GM20000 (cell line): ENCODE measurements at regions not wholly inside any gene's neighbourhood (a gene's known extent, or its start where the extent isn't known, plus 50 kb on each side); places are given as distances from the start of the nearest gene placed in this dataset.

Experiments
- DNase-seq: peaks from one replicate; pipeline ENCODE4 v3.0.0; 2012; ENCODE audit warnings: low spot score
- TF ChIP-seq, protein P1 (sequence below): IDR thresholded peaks from 2 replicates; pipeline ENCODE4 v1.5.1; 2012; ENCODE audit warnings: mild to moderate bottlenecking, control low read depth; ENCODE audit errors: extremely low read depth, missing control alignments

DNA sequence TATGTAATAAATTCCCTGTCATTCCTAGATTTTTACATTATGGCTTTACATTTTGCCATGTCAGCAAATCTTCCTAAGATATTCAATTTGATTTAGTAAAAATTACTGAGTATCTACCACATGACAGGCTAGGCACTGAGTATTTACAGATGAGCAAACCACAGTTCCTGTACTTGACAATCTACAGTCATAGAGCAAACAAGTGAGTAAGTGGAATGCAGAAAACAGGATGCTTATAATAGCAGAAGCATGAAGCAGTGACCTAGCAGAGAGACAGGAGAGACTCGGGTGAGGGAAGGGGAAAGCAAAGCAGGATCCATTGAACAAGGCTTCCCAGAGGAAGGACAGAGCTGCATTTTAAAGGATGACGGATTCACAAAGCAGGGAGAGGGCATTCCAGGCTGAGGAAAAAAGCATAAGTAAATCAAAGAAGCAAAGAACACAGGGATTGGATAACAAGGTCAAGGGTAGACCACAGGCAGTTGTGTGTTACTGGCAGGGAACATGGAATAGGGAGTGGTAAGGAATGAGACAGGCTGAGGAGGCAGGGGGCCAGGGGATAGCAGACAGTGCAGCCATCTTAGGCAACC, 124.7 kb upstream of the C1QTNF7 start:
- DNase-seq = no peak
- TF ChIP-seq, protein P1, sequence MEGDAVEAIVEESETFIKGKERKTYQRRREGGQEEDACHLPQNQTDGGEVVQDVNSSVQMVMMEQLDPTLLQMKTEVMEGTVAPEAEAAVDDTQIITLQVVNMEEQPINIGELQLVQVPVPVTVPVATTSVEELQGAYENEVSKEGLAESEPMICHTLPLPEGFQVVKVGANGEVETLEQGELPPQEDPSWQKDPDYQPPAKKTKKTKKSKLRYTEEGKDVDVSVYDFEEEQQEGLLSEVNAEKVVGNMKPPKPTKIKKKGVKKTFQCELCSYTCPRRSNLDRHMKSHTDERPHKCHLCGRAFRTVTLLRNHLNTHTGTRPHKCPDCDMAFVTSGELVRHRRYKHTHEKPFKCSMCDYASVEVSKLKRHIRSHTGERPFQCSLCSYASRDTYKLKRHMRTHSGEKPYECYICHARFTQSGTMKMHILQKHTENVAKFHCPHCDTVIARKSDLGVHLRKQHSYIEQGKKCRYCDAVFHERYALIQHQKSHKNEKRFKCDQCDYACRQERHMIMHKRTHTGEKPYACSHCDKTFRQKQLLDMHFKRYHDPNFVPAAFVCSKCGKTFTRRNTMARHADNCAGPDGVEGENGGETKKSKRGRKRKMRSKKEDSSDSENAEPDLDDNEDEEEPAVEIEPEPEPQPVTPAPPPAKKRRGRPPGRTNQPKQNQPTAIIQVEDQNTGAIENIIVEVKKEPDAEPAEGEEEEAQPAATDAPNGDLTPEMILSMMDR = no peak

DNA sequence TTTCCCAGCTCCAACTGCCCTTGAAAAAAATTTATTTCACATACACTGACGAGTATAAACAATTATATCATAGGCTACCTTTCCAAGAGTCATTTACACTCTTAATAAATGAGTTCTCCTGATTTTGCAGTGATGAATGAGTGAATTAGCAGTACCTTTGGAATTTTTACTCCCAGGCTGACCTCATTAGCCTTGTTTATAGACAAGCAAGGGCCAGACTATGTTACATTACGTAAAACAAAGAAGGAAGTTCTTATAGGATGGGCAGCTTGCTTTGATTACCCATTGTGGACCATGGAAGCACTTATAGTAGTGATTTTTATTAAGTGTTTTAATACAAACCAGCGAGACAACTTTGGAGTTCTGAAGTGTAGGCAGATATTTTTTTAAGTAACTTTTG, 112.9 kb upstream of the C1QTNF7 start:
- TF ChIP-seq, protein P1 = no peak
- DNase-seq = no peak

DNA sequence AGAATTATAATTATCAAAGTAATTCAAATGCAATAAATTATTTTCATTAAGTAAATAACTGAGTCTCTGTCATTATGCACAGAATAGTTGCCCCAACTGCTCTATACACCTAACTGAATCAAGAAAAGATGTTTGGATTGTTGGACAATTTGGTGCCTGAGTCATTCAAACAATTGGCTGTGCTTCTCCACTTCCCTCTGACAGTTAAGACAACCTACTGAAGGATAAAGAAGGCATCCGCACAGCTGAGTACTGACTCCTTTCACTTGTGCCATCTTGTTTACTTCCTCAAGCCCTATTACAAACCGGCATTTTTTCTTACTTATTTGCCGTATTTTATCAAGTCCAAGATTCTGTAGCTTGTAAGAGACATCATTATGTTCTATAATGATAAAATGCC, 110.6 kb upstream of the C1QTNF7 start:
- TF ChIP-seq, protein P1 = no peak
- DNase-seq = no peak

DNA sequence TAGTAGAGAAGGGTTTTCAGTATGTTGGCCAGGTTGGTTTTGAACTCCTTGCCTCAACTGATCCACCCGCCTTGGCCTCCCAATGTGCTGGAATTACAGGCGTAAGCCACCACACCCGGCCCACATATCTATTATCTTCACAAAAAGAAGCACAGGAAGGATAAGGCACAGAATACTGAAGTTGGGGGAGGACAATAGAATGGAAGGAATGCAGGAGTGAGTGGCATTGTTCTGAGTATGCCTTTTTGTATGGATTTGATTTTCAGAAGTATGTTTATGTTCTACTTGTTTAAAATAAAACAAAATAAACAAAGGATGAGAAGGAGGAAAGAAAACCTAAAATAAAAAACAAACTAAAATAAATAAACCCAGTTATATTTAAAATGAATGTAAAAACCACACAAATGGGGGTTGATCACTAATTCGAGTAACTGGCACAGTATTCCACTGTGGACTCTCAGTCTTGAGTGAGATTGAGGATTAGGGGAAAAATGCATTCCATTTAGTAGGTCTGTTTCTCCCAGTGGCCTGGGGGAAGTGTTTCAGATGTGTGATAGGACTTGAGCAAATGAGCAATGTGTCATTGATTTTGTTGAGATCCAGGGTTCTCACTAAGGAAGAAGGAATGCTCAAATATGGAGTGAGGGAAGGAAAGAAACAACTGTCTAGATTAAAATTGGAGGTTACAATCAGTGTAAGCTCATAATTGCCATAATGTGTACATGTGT, 109.0 kb upstream of the C1QTNF7 start:
- TF ChIP-seq, protein P1 = no peak

DNA sequence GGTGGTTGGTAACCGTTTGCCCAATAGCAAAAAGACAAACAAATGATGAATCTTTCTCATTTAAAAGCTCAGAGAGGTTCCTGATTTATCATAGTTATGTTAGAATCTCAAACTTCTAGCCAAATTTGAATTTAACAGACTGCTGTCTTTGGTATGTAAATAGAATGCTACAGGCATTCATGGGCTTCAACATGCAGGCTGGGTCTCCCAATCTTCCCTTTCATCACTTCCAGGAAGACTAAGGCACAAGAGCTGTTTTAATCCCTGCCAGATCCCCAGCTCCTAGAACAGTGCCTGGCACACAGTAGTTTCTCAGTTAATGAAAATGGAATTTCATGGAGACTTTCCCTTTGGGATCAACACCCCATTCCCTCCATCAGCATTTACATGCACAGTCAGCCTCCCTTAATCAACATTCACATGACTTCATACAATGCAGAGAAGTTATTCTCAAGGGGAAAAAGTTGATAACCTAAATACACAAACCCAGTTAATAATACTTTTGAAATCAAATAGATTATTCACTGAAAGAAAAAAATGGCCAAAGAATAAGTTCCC, 107.6 kb upstream of the C1QTNF7 start:
- TF ChIP-seq, protein P1 = no peak

More for the DNA sequence above, 109.0 kb upstream of the C1QTNF7 start:
- no peak for DNase-seq

DNA sequence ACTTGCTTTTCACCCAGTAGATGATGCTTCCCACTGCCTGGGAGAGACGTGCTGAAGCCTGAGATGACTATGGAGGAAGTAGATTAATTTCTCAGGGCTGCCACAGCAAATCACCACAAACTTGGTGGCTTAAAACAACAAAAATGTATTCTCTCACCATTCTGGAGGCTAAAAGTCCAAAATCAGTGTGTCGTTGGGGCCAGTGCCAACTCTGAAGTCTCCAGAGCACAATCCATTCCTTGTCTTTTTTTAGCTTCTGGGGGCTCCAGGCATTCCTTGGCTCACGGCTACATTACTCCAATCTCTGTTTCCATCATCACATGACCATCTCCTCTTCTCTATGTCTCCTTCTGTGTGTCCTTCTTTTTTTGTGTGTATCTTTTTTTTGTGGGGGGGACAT, 105.8 kb upstream of the C1QTNF7 start:
- no peak for DNase-seq
- TF ChIP-seq, protein P1 = no peak

More for the DNA sequence above, 107.6 kb upstream of the C1QTNF7 start:
- DNase-seq = no peak

DNA sequence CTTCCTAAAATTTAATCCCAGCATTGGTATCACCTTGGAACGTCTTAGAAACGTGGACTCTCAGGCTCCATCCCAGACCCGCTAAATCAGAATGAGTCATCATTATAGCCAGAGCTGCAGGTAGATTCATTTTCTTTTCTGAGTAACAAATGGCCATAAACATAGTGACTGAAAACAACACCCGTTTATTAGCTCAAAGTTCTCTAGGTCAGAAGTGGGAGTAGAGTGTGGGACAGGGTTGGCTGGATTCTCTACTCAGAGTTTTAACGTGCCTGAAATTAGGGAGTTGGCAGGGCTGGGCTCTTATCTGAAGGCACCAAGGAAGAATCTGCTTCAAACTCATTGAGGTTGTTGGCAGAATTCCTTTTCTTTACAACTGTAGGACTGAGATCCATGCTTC, 101.8 kb upstream of the C1QTNF7 start:
- TF ChIP-seq, protein P1 = no peak
- DNase-seq = no peak
